ENCODE measurements at regions not wholly inside any gene's neighbourhood (a gene's known extent, or its start where the extent isn't known, plus 50 kb on each side); places are given as distances from the start of the nearest gene placed in this dataset.

GRCh38 chr15:67914028-67914427 is 74.2 kb upstream of the RNU6-1 start:
- no peak for DNase-seq (ENCODE audit: extremely low read depth, low read depth)
- TF ChIP-seq CTCF (IDR thresholded peaks at IDR 0.05; ENCODE audit: low read depth, low read length): no peak

DNA sequence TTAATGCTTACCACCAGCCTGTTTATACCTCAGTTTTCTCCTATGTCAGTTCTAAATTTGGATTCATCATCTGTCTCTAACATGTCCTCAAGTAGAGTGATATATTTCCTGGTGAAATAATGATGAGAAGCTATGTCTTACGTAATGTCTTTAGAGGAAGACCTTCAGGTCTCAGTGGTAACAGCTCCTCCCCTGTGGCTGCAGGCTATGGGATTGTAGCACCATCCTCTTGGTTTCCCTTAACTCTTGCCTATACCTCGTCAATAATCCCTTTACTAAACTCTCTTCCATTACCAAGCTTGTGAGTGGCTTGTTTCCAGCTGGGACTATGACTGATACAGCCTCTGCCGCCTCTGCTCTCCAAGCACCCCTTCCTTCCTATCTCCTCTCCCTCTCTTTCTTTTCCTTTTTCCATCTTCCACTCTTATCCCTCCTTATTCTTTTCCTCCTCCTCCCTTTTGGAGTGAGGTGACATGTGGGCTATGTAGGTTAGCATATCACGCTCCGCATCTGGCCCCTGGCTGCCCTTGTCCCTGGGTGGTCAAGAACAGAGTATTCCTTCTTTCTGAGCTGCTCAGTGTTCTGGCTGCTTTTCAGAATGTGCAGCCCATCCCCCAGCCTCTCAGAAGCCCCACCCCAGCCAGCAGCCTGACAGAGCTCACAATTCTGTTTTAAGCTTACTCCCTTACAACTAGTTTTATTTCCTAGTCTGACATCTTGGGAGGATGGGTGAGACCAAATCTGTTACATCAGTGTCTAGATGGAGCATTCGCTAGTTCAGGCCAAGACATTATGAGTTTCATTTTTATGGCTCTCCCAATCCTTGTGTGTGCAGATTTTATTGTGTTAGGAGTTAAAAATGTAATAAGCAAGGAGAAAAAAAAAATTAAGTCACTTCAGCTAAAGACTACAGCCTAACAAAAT is 75.0 kb upstream of the RNU6-1 start:
- no peak for TF ChIP-seq CTCF (IDR thresholded peaks at IDR 0.05; ENCODE audit: low read depth, low read length)
- DNase-seq (ENCODE audit: extremely low read depth, low read depth): no peak

GRCh38 chr15:67915461-67916374 is 75.9 kb upstream of the RNU6-1 start:
- no peak for TF ChIP-seq CTCF (IDR thresholded peaks at IDR 0.05; ENCODE audit: low read depth, low read length)
- DNase-seq (ENCODE audit: extremely low read depth, low read depth): no peak

DNA sequence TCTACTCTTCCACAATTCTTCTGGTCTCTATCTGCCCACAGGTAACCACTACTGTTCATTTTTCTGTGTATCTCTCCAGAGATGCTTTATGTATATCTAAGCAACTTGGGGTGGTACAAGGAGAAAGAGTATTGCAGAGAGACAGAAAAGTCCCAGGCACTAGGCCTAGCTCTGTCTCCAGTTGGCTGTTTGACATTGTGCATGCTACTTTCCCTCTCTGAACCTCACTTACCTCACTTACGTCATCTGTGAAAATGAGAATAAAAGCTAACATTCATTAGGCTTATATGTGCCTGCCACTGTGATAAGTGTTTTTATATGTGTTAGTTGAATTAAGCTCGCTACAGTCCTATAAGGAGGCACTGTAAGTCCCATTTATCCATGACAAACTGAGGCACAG is 76.7 kb upstream of the RNU6-1 start:
- no peak for TF ChIP-seq CTCF (IDR thresholded peaks at IDR 0.05; ENCODE audit: low read depth, low read length)
- no peak for DNase-seq (ENCODE audit: extremely low read depth, low read depth)

GRCh38 chr15:67917037-67917436 is 77.2 kb upstream of the RNU6-1 start:
- TF ChIP-seq CTCF (IDR thresholded peaks at IDR 0.05; ENCODE audit: low read depth, low read length): no peak
- DNase-seq (ENCODE audit: extremely low read depth, low read depth): no peak

GRCh38 chr15:67917636-67918035 is 77.8 kb upstream of the RNU6-1 start:
- DNase-seq (ENCODE audit: extremely low read depth, low read depth): no peak
- no peak for TF ChIP-seq CTCF (IDR thresholded peaks at IDR 0.05; ENCODE audit: low read depth, low read length)
